HG02588 (cell line): ENCODE measurements at regions not wholly inside any gene's neighbourhood (a gene's known extent, or its start where the extent isn't known, plus 50 kb on each side); places are given as distances from the start of the nearest gene placed in this dataset.
"Not testable (repeated sequence)": the region's sequence is repeated elsewhere in the genome, so short reads cannot be mapped to it uniquely, and the experiment has no call there.

Source experiments
- ATAC-seq: cut with Tn5 transposase; IDR thresholded peaks from one replicate; pipeline ENCODE4 v1.9.1; 2021; ENCODE audit warnings: mild to moderate bottlenecking, moderate library complexity; ENCODE audit not compliant: unreplicated experiment

DNA sequence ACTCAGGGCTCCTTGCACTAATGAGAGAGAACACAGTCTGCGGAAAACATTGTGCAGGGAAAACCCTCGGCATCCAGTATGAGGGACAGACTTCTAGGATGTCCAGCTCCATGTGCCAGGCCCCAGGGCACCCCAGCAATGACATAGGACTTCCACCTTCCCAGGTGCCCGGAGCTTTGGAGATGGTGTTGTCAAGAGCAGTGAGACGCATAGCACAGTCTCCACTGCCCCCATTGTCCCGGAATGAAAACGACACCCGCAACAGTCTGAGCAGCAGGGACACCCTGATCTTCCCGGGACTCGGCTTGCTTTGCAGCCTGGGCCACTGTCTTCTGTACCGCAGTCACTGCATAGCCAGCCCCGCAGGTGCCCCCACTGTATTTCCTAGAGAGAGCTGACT, 339.2 kb upstream of the ADARB2 start:
- ATAC-seq = no peak

DNA sequence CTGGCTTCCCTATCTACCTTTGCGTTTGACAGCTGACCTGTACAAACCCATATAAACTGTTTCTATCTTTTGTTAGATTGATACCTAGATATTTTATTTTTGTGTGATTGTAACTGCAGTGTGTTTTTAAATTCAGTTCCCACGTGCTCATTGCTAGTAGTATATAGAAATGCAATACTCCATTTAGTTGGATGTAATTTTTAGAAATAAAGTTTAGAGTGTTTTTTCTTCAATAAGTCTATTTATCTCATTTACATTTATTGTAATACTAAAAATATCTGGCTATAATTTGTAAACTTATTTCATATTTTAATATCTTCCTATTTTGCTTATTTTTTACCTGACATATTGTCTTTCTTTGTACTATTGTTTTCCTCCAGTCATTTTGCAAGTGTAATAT, 329.7 kb upstream of the ADARB2 start:
- ATAC-seq = no peak

DNA sequence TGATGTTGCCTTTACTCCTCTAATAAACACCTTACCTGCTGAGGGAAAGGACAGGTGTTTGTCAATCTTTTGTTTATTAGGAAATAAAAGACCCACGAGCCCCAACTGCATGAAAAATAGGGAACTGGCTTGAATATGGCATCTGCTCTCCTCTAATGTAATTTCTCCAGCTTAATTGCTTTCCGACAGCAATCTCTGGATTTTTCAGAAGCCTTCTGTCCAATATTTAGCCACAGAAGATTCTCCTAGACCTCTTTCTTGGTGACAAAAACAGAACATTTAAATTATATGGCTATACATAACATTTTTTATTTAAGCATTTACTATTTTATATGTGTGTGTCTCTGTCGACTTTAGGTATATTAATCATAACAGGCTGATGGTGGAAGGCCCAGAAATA, 317.4 kb upstream of the ADARB2 start:
- ATAC-seq = no peak

DNA sequence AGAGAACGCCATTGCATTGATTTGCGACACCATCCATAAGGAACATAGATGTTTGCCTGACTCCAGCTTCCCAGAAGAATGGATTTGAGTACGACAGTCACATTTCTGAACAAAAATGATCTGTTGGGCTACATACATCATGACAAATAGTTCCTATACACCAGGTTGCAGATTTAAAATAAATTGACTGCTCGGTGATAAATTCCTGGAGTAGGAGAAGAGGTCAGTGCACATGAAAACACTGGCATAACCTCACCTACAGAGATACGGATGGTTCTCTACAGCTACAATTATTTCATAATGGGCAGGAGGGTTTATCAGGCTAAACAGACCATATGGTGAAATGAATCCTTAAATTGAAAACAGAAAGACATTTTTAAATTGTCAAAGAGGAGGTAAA, 316.5 kb upstream of the ADARB2 start:
- ATAC-seq = no peak

DNA sequence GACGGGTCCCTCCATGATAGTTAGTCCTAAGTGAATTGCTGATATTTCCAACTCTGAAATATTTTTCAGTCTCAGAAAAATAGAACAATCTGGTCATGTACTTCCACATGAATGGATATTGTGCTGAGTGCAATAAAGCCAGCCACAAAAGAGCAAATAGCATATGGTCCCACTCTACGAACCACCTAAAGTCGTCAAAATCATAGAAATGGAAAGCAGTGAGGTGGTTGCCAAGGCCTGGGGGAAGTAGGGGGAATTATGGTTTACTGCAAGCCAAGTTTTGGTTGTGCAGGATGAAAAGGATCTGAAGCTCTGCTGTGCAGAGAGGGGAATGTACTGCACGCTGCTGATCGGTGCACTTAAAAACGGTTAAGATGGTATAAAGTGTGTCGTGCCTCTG, 313.8 kb upstream of the ADARB2 start:
- ATAC-seq = no peak

DNA sequence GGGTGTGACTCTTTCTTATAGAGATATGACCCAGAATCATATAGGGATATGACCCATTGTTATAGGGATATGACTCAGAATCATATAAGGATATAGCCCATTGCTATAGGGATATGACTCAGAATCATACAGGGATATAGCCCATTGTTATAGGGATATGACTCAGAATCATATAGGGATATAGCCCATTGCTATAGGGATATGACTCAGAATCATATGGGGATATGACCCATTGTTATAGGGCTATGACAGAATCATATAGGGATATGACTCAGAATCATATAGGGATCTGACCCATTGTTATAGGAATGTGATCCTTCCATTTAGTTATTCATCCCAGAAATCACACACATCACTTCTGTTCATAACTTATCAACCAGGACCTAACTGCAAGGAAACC, 312.2 kb upstream of the ADARB2 start:
- no peak for ATAC-seq

DNA sequence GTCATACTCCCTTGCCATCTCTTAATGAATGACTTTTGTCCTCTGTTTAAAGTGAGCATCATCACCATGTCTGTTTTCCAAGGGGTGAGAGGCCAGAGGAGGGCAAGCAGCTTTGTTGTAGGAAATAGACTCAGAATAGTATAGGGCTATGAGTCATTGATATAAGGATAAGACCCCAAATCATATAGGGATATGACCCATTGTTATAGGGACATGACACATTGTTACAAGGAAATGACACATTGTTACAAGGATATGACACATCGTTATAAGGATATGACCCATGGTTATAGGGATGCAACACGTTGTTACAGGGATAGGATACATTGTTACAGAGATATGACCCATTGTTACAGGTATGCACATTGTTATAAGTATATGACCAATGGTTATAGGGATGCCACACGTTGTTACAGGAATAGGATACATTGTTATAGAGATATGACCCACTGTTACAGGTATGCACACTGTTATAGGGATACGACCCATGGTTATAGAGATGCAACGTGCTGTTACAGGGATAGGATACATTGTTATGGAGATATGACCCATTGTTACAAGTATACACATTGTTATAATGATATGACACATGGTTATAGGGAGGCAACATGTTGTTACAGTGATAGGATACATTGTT, 311.1 kb upstream of the ADARB2 start:
- ATAC-seq = no peak

DNA sequence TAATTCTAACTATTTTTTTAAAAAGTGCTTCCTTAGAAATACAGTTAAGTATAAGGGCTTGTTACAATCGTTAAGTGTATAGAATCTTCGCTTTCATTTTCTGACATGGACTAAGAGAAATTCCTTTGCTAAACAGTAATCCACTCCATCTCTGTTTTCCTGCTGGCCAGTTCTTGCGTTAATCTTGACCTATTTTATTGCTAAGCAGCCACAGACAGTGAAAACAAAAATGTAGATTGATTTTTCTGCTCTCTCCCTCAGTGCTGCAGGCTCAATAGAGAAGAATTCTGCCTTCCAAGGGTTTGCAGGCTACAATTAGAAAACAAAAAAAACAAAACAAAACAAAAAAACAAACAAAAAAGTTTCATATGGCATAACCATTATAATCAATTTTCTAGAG, 310.4 kb upstream of the ADARB2 start:
- no peak for ATAC-seq

DNA sequence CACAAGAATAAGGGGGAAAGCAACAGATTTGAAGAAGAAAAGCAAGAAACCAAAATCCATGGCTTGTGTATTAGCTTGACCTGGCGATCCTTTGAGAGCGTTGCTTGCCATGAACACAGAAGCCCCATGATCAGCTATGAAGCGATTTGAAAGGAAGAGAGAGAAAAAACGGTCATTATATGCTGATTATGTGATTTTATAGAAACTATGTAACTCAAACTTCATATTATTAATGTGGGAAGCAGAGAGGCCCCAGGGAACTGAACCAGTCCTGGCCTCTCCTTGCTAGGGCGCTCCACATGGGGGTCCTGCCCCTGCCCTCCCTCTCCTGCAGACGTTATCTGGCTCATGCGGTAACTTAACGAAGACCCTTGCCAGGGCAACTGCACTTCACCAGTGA, 306.1 kb upstream of the ADARB2 start:
- ATAC-seq = no peak

DNA sequence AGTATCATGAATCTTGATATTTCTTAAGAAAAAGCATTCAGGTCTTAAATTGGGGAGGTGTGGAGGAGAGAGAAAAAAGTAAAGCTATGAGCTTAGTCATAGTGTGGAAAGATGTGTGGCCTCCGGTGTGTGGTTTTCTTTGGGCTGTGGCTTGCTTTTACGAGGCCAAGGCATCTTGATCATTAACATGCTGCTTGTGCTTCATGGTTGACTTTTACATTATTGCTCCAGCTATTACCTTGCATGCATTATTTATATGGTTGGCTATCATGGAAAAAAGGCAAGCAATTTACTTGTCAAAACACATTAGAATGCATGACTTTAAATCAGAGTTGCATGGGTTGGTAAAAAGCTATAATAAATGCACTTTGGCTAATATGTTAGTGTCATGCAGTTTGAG, 300.7 kb upstream of the ADARB2 start:
- no peak for ATAC-seq

DNA sequence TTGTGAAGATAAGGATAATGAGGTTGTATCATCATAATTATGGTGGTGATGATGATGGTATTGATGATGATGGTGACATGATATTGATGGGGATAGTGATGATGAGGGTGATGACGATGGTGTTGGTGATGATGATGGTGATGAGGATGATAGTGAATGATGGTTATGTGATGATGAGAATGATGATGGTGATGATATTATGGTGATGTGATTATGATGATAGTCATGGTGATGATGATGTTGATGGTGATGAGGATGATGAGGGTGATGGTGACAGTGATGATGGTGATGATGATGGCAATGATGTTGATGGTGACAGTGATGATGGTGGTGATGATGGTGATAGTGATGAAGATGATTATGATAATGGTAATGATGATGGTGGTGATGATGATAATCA, 299.9 kb upstream of the ADARB2 start:
- no peak for ATAC-seq

DNA sequence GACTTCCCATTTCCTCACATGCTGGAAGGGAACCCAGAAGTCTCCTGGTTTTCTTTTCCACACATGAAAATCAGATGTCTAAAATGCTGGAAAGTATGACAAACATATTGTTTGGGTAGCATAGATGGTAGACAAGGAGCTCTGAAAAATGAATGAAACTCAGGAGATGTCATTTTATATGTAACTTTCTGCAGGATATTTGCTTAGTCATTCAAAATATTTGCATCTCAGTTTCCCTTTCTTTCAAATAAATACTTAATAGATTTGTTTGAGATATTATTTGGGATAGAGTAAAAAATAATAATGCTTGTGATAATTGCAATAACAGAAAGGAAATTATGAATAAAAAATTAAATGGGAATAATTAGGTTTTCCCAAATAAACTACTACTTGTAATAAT, 298.9 kb upstream of the ADARB2 start:
- ATAC-seq = no peak

DNA sequence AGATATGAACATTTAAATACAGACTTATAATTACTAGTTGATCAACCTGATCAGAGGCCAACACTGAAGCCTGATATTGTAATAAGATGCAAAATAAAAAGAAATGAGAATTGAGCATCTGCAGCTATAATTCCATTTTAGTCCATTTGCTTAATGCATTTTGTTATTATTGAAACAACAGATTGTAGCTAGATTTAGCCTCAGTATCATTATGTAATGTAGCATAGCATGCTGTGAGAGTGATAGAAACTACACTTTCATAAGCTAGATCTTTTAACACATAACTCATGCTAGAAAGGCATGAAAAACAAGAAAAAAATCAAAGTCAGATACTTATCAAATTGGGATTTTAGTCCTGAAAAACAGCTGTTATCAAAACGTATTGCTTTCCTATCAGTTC, 292.7 kb upstream of the ADARB2 start:
- ATAC-seq = no peak

DNA sequence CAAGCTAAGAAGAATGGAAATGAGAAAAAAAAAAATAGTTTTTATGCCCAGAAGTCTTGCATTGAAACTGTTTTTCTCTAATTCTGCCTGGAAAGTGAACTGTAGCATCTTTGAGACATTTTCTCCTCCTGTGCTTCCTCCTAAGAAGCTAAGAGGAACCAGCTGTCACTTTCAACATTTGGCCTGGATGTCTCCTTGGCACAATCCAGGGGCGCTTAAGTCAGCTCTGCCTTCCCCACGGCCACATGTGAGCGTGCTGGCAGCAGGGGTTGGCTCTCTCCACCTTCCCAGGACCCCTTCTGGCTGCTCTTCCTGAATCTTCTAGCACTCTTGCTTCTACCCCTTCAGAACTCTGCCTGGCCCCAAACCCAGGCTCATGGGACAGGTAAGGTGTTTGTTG, 289.6 kb upstream of the ADARB2 start:
- no peak for ATAC-seq

DNA sequence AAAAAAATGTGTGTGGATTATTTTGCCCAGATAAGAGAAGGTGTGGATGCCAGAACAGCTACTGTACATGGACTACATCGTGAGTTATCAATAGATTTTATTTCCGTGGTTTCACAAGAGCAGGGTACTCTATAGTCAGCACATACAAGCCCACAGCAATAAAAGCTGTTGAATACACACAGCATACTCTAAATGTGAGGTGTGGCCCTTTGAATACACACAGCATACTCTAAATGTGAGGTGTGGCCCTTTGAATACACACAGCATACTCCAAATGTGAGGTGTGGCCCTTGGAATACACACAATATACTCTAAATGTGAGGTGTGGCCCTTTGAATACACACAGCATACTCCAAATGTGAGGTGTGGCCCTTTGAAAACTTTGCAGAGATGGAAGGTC, 287.4 kb upstream of the ADARB2 start:
- ATAC-seq = not testable (repeated sequence)

DNA sequence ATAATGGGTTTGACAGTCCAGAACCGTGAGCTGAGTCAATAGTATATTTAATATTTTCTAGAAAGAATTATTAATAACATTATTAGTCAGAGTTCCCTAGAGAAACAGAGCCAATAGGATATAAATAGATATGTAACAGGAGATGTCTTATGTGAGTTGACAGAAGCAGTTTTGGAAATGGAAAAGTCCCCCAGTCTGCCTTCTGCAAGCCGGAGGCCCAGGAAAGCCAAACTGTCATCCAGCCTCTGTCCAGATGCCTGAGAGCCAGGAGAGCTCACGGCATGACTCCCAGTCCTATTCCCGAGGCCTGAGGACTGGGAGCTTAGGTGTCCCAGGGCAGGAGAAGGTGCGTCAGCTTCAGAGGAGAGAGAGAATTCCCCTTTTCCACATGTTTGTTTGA, 286.4 kb upstream of the ADARB2 start:
- no peak for ATAC-seq

DNA sequence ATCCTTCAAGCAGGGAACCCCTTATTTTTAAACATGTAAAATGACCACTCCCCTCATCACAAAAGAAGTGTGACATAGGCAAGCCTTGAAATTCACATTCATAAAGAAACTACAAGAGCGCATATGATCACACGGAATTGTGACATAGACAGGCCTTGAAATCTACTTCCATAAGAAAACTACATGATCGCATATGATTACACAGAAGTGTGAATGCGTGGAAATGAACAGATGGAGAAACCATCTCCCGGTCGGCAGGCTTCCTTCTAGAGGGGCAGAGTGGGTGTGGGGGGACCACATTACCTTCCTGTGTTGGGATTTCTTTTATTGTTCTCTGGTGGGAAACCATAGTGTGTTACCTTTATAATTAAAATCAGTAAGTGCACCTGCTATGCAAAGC, 285.1 kb upstream of the ADARB2 start:
- ATAC-seq = no peak

DNA sequence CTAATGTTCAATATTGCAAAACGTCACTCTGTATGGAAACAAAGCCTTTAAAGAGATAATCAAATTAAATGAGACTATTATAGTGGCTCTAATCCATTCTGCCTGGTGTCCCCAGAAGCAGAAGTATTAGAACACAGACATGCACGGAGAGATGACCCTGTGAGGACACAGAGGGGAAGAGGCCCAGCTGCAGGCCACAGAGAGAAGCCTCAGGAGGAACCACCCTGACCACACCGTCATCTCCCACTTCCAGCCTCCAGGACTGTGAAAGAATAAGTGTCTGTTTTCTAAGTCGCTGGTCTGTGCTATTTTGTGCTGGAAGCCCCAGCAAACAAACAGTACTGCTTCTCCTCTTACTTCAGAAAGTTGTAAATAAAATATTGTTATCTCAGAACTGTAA, 283.5 kb upstream of the ADARB2 start:
- no peak for ATAC-seq

DNA sequence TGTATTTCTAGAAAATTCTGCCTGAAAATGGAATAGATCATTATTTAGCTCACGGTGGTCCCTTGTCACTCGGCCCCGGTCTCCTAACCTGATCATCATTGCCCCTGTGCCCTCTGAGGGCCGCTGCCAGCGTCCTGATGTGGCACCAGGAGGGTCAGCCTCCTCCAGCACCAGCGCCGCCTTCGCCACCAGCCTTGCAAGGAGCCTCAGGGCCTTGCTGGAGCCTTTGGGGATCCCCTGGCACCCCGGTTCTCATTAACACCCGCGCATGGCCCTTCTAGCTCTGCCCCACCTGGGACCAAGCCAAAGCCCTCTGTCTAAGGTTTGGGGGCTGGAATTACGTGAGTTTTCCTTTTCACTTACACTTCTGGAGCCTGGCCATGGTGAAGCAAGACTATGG, 282.5 kb upstream of the ADARB2 start:
- no peak for ATAC-seq

DNA sequence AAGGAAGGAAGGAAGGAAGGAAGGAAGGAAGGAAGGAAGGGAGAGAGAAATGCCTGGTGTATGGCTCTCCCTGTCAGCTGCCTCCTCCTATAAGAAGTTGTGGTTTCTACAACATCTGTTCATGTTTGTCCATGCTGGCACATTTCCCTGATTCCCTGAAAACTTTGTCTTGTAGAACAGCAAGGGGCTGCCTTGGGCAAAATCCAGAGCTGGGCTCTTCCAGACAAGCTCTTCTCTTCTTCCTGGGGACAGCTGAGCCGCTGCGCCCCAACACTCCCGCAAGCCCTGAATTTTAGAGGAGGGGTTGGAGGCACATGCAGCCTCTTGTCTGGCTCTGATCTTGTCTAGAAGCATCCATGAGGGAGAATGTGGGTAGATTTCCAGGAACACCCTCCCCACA, 282.0 kb upstream of the ADARB2 start:
- ATAC-seq = no peak

DNA sequence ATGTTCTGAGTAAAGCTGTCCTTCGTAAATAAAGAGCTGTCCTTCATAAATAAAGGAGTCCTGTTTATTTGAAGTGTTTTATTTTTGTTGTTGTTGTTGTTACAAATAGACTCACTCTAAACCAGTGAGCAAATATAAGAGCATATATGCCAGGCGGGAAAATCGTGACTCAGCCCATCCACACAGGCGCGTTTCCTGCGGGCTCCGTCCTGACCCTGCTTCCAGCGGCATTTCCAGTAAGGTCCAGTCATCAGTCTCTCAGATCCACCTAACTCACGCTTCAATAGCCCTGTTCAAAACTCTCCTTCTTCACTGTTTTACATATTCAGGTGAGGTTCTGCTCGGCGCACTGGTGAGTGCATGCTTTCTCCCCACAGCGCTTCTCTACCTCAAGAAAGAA, 277.2 kb upstream of the ADARB2 start:
- no peak for ATAC-seq

DNA sequence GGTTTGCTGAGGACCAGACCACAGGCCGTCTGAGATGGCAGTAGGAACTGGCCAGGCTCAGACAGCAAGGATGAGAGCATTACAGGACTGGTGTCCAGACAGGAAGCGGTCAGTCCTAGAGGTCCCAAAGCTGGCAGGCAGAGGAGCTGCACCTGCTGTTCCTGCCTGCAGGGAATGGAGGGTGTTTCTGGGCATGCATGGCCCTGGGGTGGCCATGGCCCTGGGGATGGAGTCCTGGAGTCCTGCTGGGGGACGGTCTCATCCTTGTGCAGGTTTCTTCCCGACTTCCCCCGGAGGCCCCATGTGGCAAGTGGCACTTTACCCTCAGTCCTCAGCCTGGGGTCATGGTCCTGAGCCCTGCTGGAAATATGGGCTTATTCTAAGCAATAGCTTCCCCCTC, 274.9 kb upstream of the ADARB2 start:
- ATAC-seq = no peak

DNA sequence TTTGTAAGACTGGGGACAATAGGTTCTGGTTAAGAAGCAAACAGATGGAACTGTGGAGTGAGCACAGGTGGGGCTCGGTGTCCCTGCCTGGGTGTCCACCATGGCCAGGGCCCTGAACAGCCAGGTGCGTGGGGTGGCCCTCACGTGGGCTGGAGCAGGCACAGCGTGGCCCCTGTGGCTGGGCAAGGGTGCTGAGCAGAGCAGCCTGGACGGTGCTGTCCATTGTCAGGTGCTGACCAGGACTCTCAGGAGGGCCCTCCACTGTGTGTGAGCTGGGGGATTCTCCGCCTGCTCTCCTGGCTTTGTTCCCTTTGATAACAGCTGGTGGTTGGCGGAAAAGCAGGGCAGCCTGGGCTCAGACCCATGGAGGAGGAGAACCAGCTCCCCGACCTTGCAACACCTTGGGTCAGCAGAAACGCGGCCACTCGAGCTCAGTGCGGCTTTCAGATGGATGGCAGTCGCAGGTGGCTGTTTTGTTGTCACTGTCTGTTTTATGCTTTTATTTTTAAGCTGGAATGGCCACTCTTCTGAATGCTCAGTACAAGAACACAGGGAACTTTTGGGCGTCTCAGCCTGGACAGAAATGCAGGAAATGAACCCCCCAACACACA, 273.9 kb upstream of the ADARB2 start:
- ATAC-seq = no peak
